B cell (primary cell): ENCODE measurements at regions not wholly inside any gene's neighbourhood (a gene's known extent, or its start where the extent isn't known, plus 50 kb on each side); places are given as distances from the start of the nearest gene placed in this dataset.

Experiments used
- EZH2 ChIP-seq: IDR thresholded peaks from 2 replicates; pipeline ENCODE4 v1.6.1; 2012; ENCODE audit warnings: borderline replicate concordance, low read depth, mild to moderate bottlenecking, moderate library complexity, low read length; ENCODE audit not compliant: insufficient read depth, poor library complexity, severe bottlenecking
- TF ChIP-seq, protein P1 (sequence below): fragments of 200-600 bp; IDR thresholded peaks from one replicate; pipeline ENCODE4 v1.8.0; 2022; ENCODE audit warnings: antibody characterized with exemption, mild to moderate bottlenecking

GRCh38 chr2:236825989-236826510 lies 256.4 kb downstream of the ACKR3 start:
- TF ChIP-seq, protein P1, sequence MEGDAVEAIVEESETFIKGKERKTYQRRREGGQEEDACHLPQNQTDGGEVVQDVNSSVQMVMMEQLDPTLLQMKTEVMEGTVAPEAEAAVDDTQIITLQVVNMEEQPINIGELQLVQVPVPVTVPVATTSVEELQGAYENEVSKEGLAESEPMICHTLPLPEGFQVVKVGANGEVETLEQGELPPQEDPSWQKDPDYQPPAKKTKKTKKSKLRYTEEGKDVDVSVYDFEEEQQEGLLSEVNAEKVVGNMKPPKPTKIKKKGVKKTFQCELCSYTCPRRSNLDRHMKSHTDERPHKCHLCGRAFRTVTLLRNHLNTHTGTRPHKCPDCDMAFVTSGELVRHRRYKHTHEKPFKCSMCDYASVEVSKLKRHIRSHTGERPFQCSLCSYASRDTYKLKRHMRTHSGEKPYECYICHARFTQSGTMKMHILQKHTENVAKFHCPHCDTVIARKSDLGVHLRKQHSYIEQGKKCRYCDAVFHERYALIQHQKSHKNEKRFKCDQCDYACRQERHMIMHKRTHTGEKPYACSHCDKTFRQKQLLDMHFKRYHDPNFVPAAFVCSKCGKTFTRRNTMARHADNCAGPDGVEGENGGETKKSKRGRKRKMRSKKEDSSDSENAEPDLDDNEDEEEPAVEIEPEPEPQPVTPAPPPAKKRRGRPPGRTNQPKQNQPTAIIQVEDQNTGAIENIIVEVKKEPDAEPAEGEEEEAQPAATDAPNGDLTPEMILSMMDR, result no peak
- TF ChIP-seq EZH2, result no peak
